SW480 (cell line): ENCODE measurements at regions not wholly inside any gene's neighbourhood (a gene's known extent, or its start where the extent isn't known, plus 50 kb on each side); places are given as distances from the start of the nearest gene placed in this dataset.
A peak's percentile ranks its signal among the peaks of the same experiment; 100 is the strongest.

Experiments used
- DNase-seq: peaks from one replicate; pipeline ENCODE4 v3.0.0-alpha.2; 2016; ENCODE audit warnings: low spot score

GRCh38 chr3:189455641-189456417 is 175.4 kb upstream of the TP63 start:
- no peak for DNase-seq

- DNase-seq: no peak
Measured at GRCh38 chr3:189457201-189457607, 174.0 kb upstream of the TP63 start.

GRCh38 chr3:189457631-189458412 is 173.4 kb upstream of the TP63 start:
- DNase-seq: no peak

GRCh38 chr3:189458528-189458927 is 172.7 kb upstream of the TP63 start:
- DNase-seq: no peak

- DNase-seq: no peak
Measured at GRCh38 chr3:189459231-189459630, 172.0 kb upstream of the TP63 start.

- no peak for DNase-seq
Measured at GRCh38 chr3:189460511-189460910, 170.7 kb upstream of the TP63 start.

GRCh38 chr3:189464799-189465198 is 166.4 kb upstream of the TP63 start:
- DNase-seq: no peak

- no peak for DNase-seq
Measured at GRCh38 chr3:189466004-189466403, 165.2 kb upstream of the TP63 start.

GRCh38 chr3:189467451-189467850 is 163.7 kb upstream of the TP63 start:
- no peak for DNase-seq

- no peak for DNase-seq
Measured at GRCh38 chr3:189474944-189475343, 156.2 kb upstream of the TP63 start.

- DNase-seq: no peak
Measured at GRCh38 chr3:189477614-189478013, 153.6 kb upstream of the TP63 start.

- DNase-seq: no peak
Measured at GRCh38 chr3:189486556-189486955, 144.6 kb upstream of the TP63 start.

- no peak for DNase-seq
Measured at GRCh38 chr3:189488241-189488767, 142.9 kb upstream of the TP63 start.

GRCh38 chr3:189490337-189490736 is 140.9 kb upstream of the TP63 start:
- no peak for DNase-seq

- DNase-seq: peak; percentile 9
Measured at GRCh38 chr3:189490749-189491148, 140.4 kb upstream of the TP63 start.

GRCh38 chr3:189491831-189492230 is 139.4 kb upstream of the TP63 start:
- DNase-seq: no peak

- DNase-seq: no peak
Measured at GRCh38 chr3:189493271-189493670, 137.9 kb upstream of the TP63 start.

GRCh38 chr3:189494632-189495031 is 136.6 kb upstream of the TP63 start:
- DNase-seq: peak; percentile 12

GRCh38 chr3:189496375-189497138 is 134.6 kb upstream of the TP63 start:
- no peak for DNase-seq

GRCh38 chr3:189498995-189499704 is 132.0 kb upstream of the TP63 start:
- DNase-seq: no peak

- DNase-seq: no peak
Measured at GRCh38 chr3:189500299-189500698, 130.9 kb upstream of the TP63 start.
